ENCODE measurements at regions not wholly inside any gene's neighbourhood (a gene's known extent, or its start where the extent isn't known, plus 50 kb on each side); places are given as distances from the start of the nearest gene placed in this dataset.
A peak's percentile ranks its signal among the peaks of the same experiment; 100 is the strongest.

- no peak for FAIRE-seq
- Histone ChIP-seq H3K36me3 (ENCODE audit: insufficient read depth, low read length) (no peaks in the 10 kb centered on the region), H3K27ac (ENCODE audit: low read depth, low read length) (no peak overlapping the region), H3K4me1 (ENCODE audit: insufficient read depth, low read length) (no peaks in the 10 kb centered on the region), H3K4me2 (ENCODE audit: low read length) (no peak overlapping the region), H3K9ac (ENCODE audit: low read length) (no peak overlapping the region), H3K79me2 (ENCODE audit: insufficient read depth, low read length) (no peaks in the 10 kb centered on the region), H3K9me3 (ENCODE audit: insufficient read depth, low read depth, low read length) (no peaks in the 10 kb centered on the region), H3K4me3 (ENCODE audit: insufficient read depth, low read depth, low read length) (no peak overlapping the region), H4K20me1 (ENCODE audit: insufficient read depth, low read length) (no peaks in the 10 kb centered on the region), H3K27me3 (ENCODE audit: insufficient read depth, low read length) (no peaks in the 10 kb centered on the region), H2AFZ (ENCODE audit: low read depth, low read length) (no peak overlapping the region)
- H3K27me3 Mint-ChIP-seq (ENCODE audit: low read depth, unreplicated experiment), result no peaks in the 10 kb centered on the region
- peak; percentile 28 for TF ChIP-seq CTCF (IDR thresholded peaks at IDR 0.05; ENCODE audit: insufficient read depth, low read depth, low read length)
- no peak for TF ChIP-seq EZH2 (IDR thresholded peaks at IDR 0.05; ENCODE audit: insufficient read depth, low read length)
- H3K36me3 Mint-ChIP-seq (ENCODE audit: low read depth, unreplicated experiment), result no peaks in the 10 kb centered on the region
- H3K4me3 Mint-ChIP-seq (ENCODE audit: unreplicated experiment), result no peak overlapping the region
- H3K9me3 Mint-ChIP-seq (ENCODE audit: unreplicated experiment), result peaks cover 2% of the 10 kb centered on the region
- H3K27ac Mint-ChIP-seq (ENCODE audit: unreplicated experiment), result no peak overlapping the region
- H3K4me1 Mint-ChIP-seq (ENCODE audit: low read depth, unreplicated experiment), result no peaks in the 10 kb centered on the region
- no peak for DNase-seq (ENCODE audit: low read depth)
These were observed 246.7 kb downstream of the MRPL39 start for GRCh38 chr21:25360593-25360992.

- FAIRE-seq (no peak), DNase-seq (ENCODE audit: low read depth) (no peak)
- no peak overlapping the region for H2AFZ ChIP-seq (ENCODE audit: low read depth, low read length)
- H3K9me3 ChIP-seq (ENCODE audit: insufficient read depth, low read depth, low read length), result no peaks in the 10 kb centered on the region
- H3K27ac ChIP-seq (ENCODE audit: low read depth, low read length), result no peak overlapping the region
- H3K4me3 ChIP-seq (ENCODE audit: insufficient read depth, low read depth, low read length), result no peak overlapping the region
- no peaks in the 10 kb centered on the region for H3K4me1 ChIP-seq (ENCODE audit: insufficient read depth, low read length)
- H3K36me3 ChIP-seq (ENCODE audit: insufficient read depth, low read length), result no peaks in the 10 kb centered on the region
- H4K20me1 ChIP-seq (ENCODE audit: insufficient read depth, low read length), result no peaks in the 10 kb centered on the region
- H3K9me3 Mint-ChIP-seq (ENCODE audit: unreplicated experiment), result peaks cover 2% of the 10 kb centered on the region
- H3K27me3 ChIP-seq (ENCODE audit: insufficient read depth, low read length), result no peaks in the 10 kb centered on the region
- H3K9ac ChIP-seq (ENCODE audit: low read length), result no peak overlapping the region
- no peaks in the 10 kb centered on the region for H3K4me1 Mint-ChIP-seq (ENCODE audit: low read depth, unreplicated experiment)
- H3K36me3 Mint-ChIP-seq (ENCODE audit: low read depth, unreplicated experiment), result no peaks in the 10 kb centered on the region
- H3K27me3 Mint-ChIP-seq (ENCODE audit: low read depth, unreplicated experiment), result no peaks in the 10 kb centered on the region
- no peak overlapping the region for H3K4me3 Mint-ChIP-seq (ENCODE audit: unreplicated experiment)
- TF ChIP-seq CTCF (IDR thresholded peaks at IDR 0.05; ENCODE audit: insufficient read depth, low read depth, low read length) (no peak), EZH2 (IDR thresholded peaks at IDR 0.05; ENCODE audit: insufficient read depth, low read length) (no peak)
- no peaks in the 10 kb centered on the region for H3K79me2 ChIP-seq (ENCODE audit: insufficient read depth, low read length)
- no peak overlapping the region for H3K4me2 ChIP-seq (ENCODE audit: low read length)
- H3K27ac Mint-ChIP-seq (ENCODE audit: unreplicated experiment), result no peak overlapping the region
These were observed 247.6 kb downstream of the MRPL39 start for GRCh38 chr21:25359724-25360123.

- H3K9me3 ChIP-seq (ENCODE audit: insufficient read depth, low read depth, low read length), result no peaks in the 10 kb centered on the region
- Mint-ChIP-seq H3K4me3 (ENCODE audit: unreplicated experiment) (no peak overlapping the region), H3K4me1 (ENCODE audit: low read depth, unreplicated experiment) (no peaks in the 10 kb centered on the region), H3K36me3 (ENCODE audit: low read depth, unreplicated experiment) (no peaks in the 10 kb centered on the region), H3K27me3 (ENCODE audit: low read depth, unreplicated experiment) (no peaks in the 10 kb centered on the region), H3K9me3 (ENCODE audit: unreplicated experiment) (peaks cover 11% of the 10 kb centered on the region), H3K27ac (ENCODE audit: unreplicated experiment) (no peak overlapping the region)
- no peaks in the 10 kb centered on the region for H3K79me2 ChIP-seq (ENCODE audit: insufficient read depth, low read length)
- no peak overlapping the region for H3K27ac ChIP-seq (ENCODE audit: low read depth, low read length)
- DNase-seq (ENCODE audit: low read depth) (no peak), FAIRE-seq (no peak)
- H3K27me3 ChIP-seq (ENCODE audit: insufficient read depth, low read length), result no peaks in the 10 kb centered on the region
- H4K20me1 ChIP-seq (ENCODE audit: insufficient read depth, low read length), result no peaks in the 10 kb centered on the region
- H3K4me3 ChIP-seq (ENCODE audit: insufficient read depth, low read depth, low read length), result no peak overlapping the region
- no peak overlapping the region for H3K9ac ChIP-seq (ENCODE audit: low read length)
- no peak overlapping the region for H3K4me2 ChIP-seq (ENCODE audit: low read length)
- no peaks in the 10 kb centered on the region for H3K36me3 ChIP-seq (ENCODE audit: insufficient read depth, low read length)
- TF ChIP-seq EZH2 (IDR thresholded peaks at IDR 0.05; ENCODE audit: insufficient read depth, low read length), result no peak
- TF ChIP-seq CTCF (IDR thresholded peaks at IDR 0.05; ENCODE audit: insufficient read depth, low read depth, low read length), result peak; percentile 71
- no peak overlapping the region for H2AFZ ChIP-seq (ENCODE audit: low read depth, low read length)
- no peaks in the 10 kb centered on the region for H3K4me1 ChIP-seq (ENCODE audit: insufficient read depth, low read length)
These were observed 257.2 kb downstream of the MRPL39 start for GRCh38 chr21:25350056-25350455.

All from astrocyte (in vitro differentiated cells and primary cell).